Activated naive CD8-positive, alpha-beta T cell treated with anti-CD3 and anti-CD28 coated beads for 36 hours (primary cell): ENCODE measurements at regions not wholly inside any gene's neighbourhood (a gene's known extent, or its start where the extent isn't known, plus 50 kb on each side); places are given as distances from the start of the nearest gene placed in this dataset.

ENCODE experiments used
- DNase-seq: peaks from one replicate; pipeline ENCODE4 v3.0.0; 2021
- H3K27ac Mint-ChIP-seq: one replicate; pipeline ENCODE4 v1.8.0; 2022; ENCODE audit warnings: mild to moderate bottlenecking, moderate library complexity, mixed read lengths
- H3K27me3 Mint-ChIP-seq: one replicate; pipeline ENCODE4 v1.8.0; 2022; ENCODE audit warnings: mild to moderate bottlenecking, mixed read lengths
- H3K36me3 Mint-ChIP-seq: one replicate; pipeline ENCODE4 v1.8.0; 2021; ENCODE audit warnings: mild to moderate bottlenecking, mixed read lengths
- H3K4me1 Mint-ChIP-seq: one replicate; pipeline ENCODE4 v1.8.0; 2021; ENCODE audit warnings: mixed read lengths
- H3K4me3 Mint-ChIP-seq: one replicate; pipeline ENCODE4 v1.8.0; 2022; ENCODE audit warnings: mild to moderate bottlenecking, moderate library complexity, mixed read lengths
- H3K9me3 Mint-ChIP-seq: one replicate; pipeline ENCODE4 v1.8.0; 2022; ENCODE audit warnings: mixed read lengths

- DNase-seq: no peak
- no peaks in the 10 kb centered on the region for H3K36me3 Mint-ChIP-seq
- H3K9me3 Mint-ChIP-seq: no peaks in the 10 kb centered on the region
- H3K27ac Mint-ChIP-seq: no peak overlapping the region
- H3K4me3 Mint-ChIP-seq: no peak overlapping the region
- H3K27me3 Mint-ChIP-seq: no peaks in the 10 kb centered on the region
- no peaks in the 10 kb centered on the region for H3K4me1 Mint-ChIP-seq
Measured at GRCh38 chr13:66068683-66069082, 1161.5 kb downstream of the PCDH9 start.

- Mint-ChIP-seq H3K27ac (no peak overlapping the region), H3K36me3 (no peaks in the 10 kb centered on the region), H3K9me3 (peaks cover 3% of the 10 kb centered on the region), H3K4me3 (no peak overlapping the region), H3K4me1 (no peaks in the 10 kb centered on the region), H3K27me3 (no peaks in the 10 kb centered on the region)
- no peak for DNase-seq
Measured at GRCh38 chr13:66048888-66049287, 1181.2 kb downstream of the PCDH9 start.

GRCh38 chr13:66040506-66040905, 1189.6 kb downstream of the PCDH9 start:
- H3K27ac Mint-ChIP-seq: no peak overlapping the region
- H3K27me3 Mint-ChIP-seq: no peaks in the 10 kb centered on the region
- no peaks in the 10 kb centered on the region for H3K36me3 Mint-ChIP-seq
- no peaks in the 10 kb centered on the region for H3K4me1 Mint-ChIP-seq
- no peak overlapping the region for H3K4me3 Mint-ChIP-seq
- no peaks in the 10 kb centered on the region for H3K9me3 Mint-ChIP-seq
- DNase-seq: no peak

- Mint-ChIP-seq H3K27me3 (no peaks in the 10 kb centered on the region), H3K36me3 (no peaks in the 10 kb centered on the region), H3K4me3 (no peak overlapping the region), H3K27ac (no peak overlapping the region), H3K4me1 (no peaks in the 10 kb centered on the region), H3K9me3 (peaks cover 4% of the 10 kb centered on the region)
- DNase-seq: no peak
Measured at GRCh38 chr13:66037096-66037495, 1193.0 kb downstream of the PCDH9 start.

- Mint-ChIP-seq H3K27me3 (no peaks in the 10 kb centered on the region), H3K9me3 (peaks cover 4% of the 10 kb centered on the region), H3K4me1 (no peaks in the 10 kb centered on the region), H3K4me3 (no peak overlapping the region), H3K36me3 (no peaks in the 10 kb centered on the region), H3K27ac (no peak overlapping the region)
- DNase-seq: no peak
Measured at GRCh38 chr13:66036636-66037035, 1193.5 kb downstream of the PCDH9 start.

- no peaks in the 10 kb centered on the region for H3K4me1 Mint-ChIP-seq
- peaks cover 4% of the 10 kb centered on the region for H3K9me3 Mint-ChIP-seq
- DNase-seq: no peak
- no peak overlapping the region for H3K4me3 Mint-ChIP-seq
- H3K27ac Mint-ChIP-seq: no peak overlapping the region
- no peaks in the 10 kb centered on the region for H3K27me3 Mint-ChIP-seq
- no peaks in the 10 kb centered on the region for H3K36me3 Mint-ChIP-seq
Measured at GRCh38 chr13:66036024-66036614, 1194.0 kb downstream of the PCDH9 start.

- no peak for DNase-seq
- H3K27me3 Mint-ChIP-seq: no peaks in the 10 kb centered on the region
- no peak overlapping the region for H3K4me3 Mint-ChIP-seq
- H3K9me3 Mint-ChIP-seq: peaks cover 4% of the 10 kb centered on the region
- H3K27ac Mint-ChIP-seq: no peak overlapping the region
- H3K4me1 Mint-ChIP-seq: no peaks in the 10 kb centered on the region
- H3K36me3 Mint-ChIP-seq: no peaks in the 10 kb centered on the region
Measured at GRCh38 chr13:66033924-66034323, 1196.2 kb downstream of the PCDH9 start.

- Mint-ChIP-seq H3K27ac (no peak overlapping the region), H3K27me3 (no peaks in the 10 kb centered on the region), H3K4me1 (no peaks in the 10 kb centered on the region), H3K36me3 (no peaks in the 10 kb centered on the region), H3K4me3 (no peak overlapping the region), H3K9me3 (no peaks in the 10 kb centered on the region)
- DNase-seq: no peak
Measured at GRCh38 chr13:66021846-66022245, 1208.3 kb downstream of the PCDH9 start.

GRCh38 chr13:66014771-66015170, 1215.4 kb downstream of the PCDH9 start:
- no peak overlapping the region for H3K27ac Mint-ChIP-seq
- H3K27me3 Mint-ChIP-seq: no peaks in the 10 kb centered on the region
- H3K36me3 Mint-ChIP-seq: no peaks in the 10 kb centered on the region
- H3K4me1 Mint-ChIP-seq: no peaks in the 10 kb centered on the region
- H3K4me3 Mint-ChIP-seq: no peak overlapping the region
- H3K9me3 Mint-ChIP-seq: no peaks in the 10 kb centered on the region
- DNase-seq: no peak

- no peaks in the 10 kb centered on the region for H3K4me1 Mint-ChIP-seq
- no peak overlapping the region for H3K27ac Mint-ChIP-seq
- H3K4me3 Mint-ChIP-seq: no peak overlapping the region
- no peak for DNase-seq
- no peaks in the 10 kb centered on the region for H3K27me3 Mint-ChIP-seq
- no peaks in the 10 kb centered on the region for H3K9me3 Mint-ChIP-seq
- H3K36me3 Mint-ChIP-seq: no peaks in the 10 kb centered on the region
Measured at GRCh38 chr13:66009241-66009640, 1220.9 kb downstream of the PCDH9 start.

- Mint-ChIP-seq H3K36me3 (no peaks in the 10 kb centered on the region), H3K27me3 (no peaks in the 10 kb centered on the region), H3K27ac (no peak overlapping the region), H3K4me1 (no peaks in the 10 kb centered on the region), H3K9me3 (peaks cover 9% of the 10 kb centered on the region), H3K4me3 (no peak overlapping the region)
- no peak for DNase-seq
Measured at GRCh38 chr13:66003558-66003957, 1226.6 kb downstream of the PCDH9 start.

GRCh38 chr13:66001140-66001539, 1229.0 kb downstream of the PCDH9 start:
- Mint-ChIP-seq H3K27ac (no peak overlapping the region), H3K36me3 (no peaks in the 10 kb centered on the region), H3K4me1 (no peaks in the 10 kb centered on the region), H3K27me3 (no peaks in the 10 kb centered on the region), H3K4me3 (no peak overlapping the region), H3K9me3 (peaks cover 9% of the 10 kb centered on the region)
- no peak for DNase-seq

- H3K27ac Mint-ChIP-seq: no peak overlapping the region
- peaks cover 9% of the 10 kb centered on the region for H3K9me3 Mint-ChIP-seq
- H3K4me3 Mint-ChIP-seq: no peak overlapping the region
- no peak for DNase-seq
- H3K27me3 Mint-ChIP-seq: no peaks in the 10 kb centered on the region
- H3K4me1 Mint-ChIP-seq: no peaks in the 10 kb centered on the region
- H3K36me3 Mint-ChIP-seq: no peaks in the 10 kb centered on the region
Measured at GRCh38 chr13:65999411-65999810, 1230.7 kb downstream of the PCDH9 start.

GRCh38 chr13:65990684-65991083, 1239.5 kb downstream of the PCDH9 start:
- H3K27me3 Mint-ChIP-seq: no peaks in the 10 kb centered on the region
- H3K36me3 Mint-ChIP-seq: no peaks in the 10 kb centered on the region

GRCh38 chr13:65985612-65986011, 1244.5 kb downstream of the PCDH9 start:
- DNase-seq: no peak
- Mint-ChIP-seq H3K27ac (no peak overlapping the region), H3K4me3 (no peak overlapping the region), H3K27me3 (no peaks in the 10 kb centered on the region), H3K4me1 (no peaks in the 10 kb centered on the region), H3K9me3 (peaks cover 2% of the 10 kb centered on the region), H3K36me3 (no peaks in the 10 kb centered on the region)

More at GRCh38 chr13:65990684-65991083, 1239.5 kb downstream of the PCDH9 start:
- Mint-ChIP-seq H3K9me3 (no peaks in the 10 kb centered on the region), H3K4me1 (no peaks in the 10 kb centered on the region), H3K27ac (no peak overlapping the region), H3K4me3 (no peak overlapping the region)
- no peak for DNase-seq

- H3K27me3 Mint-ChIP-seq: no peaks in the 10 kb centered on the region
- H3K4me3 Mint-ChIP-seq: no peak overlapping the region
- no peaks in the 10 kb centered on the region for H3K36me3 Mint-ChIP-seq
- DNase-seq: no peak
- no peak overlapping the region for H3K27ac Mint-ChIP-seq
- H3K4me1 Mint-ChIP-seq: no peaks in the 10 kb centered on the region
- peaks cover 11% of the 10 kb centered on the region for H3K9me3 Mint-ChIP-seq
Measured at GRCh38 chr13:65977525-65977924, 1252.6 kb downstream of the PCDH9 start.
